GM19463 (cell line): ENCODE measurements at regions not wholly inside any gene's neighbourhood (a gene's known extent, or its start where the extent isn't known, plus 50 kb on each side); places are given as distances from the start of the nearest gene placed in this dataset.

Experiments
- ATAC-seq: cut with Tn5 transposase; IDR thresholded peaks from one replicate; pipeline ENCODE4 v1.9.1; 2021; ENCODE audit warnings: mild to moderate bottlenecking, moderate library complexity; ENCODE audit not compliant: unreplicated experiment

DNA sequence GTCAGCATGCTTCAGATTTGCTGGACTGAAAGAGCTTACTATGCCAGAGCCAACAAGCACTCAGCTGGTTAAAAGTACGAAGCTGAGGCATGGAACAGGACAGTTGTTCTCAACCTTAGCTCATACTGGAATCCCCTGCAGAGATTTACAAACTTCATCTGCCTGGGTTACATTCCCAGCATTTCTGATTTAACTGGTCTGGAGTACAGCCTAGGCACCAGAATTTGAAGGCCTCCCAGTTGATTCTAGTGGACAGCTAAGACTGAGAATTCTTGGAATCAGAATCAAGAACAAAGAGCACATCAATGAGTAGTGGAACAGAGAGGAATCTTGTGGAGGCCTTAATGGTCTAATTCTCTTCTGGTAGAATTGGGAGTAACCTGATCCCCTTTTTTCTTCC is 298.2 kb upstream of the NXPH2 start:
- ATAC-seq, result no peak

DNA sequence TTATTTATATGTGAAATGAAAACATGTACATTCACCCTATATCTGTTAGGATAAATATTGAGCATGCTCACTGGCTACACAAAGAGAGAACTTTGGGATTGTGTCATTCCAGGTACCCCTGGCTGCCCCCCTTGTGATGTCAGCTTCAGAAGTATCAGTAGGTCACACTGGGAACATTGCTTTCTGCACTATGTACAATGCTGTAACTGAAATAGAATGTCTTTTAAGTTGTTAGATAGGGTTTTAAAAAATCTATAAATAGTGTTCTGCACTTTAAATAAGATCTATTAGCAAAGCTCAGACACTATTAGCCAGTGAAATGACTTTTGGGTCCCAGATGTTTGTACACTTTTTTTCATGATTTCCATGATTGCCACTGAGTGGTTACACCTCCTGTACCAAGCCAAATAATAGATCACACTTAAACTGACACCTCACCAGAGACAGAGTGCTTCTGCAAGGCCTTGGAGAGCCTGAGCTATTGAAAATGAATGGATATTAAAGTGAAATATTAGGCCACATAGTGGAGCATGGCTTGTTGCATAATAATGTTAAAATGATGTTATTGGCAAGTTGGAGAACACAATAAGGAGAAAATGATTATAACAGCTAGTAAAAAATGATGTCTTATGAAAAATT is 297.0 kb upstream of the NXPH2 start:
- ATAC-seq, result no peak

DNA sequence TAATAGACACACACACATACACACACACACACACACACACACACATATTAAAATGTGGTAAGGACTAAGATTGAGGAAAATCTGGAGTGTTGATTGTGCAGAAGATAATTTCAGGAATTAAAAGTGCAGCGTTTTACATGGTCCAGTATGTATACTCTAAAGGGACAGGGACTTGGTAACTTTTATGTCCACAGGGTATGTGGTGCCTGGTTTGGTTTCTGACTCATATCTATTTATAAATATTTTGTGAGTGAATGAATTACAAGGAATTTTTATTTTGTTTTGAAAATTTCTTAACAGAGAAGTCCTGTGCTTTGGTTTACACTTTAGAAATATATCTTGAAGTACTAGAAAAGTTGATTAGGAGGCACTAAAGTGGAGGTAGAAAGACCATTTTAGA is 287.7 kb upstream of the NXPH2 start:
- ATAC-seq, result no peak

DNA sequence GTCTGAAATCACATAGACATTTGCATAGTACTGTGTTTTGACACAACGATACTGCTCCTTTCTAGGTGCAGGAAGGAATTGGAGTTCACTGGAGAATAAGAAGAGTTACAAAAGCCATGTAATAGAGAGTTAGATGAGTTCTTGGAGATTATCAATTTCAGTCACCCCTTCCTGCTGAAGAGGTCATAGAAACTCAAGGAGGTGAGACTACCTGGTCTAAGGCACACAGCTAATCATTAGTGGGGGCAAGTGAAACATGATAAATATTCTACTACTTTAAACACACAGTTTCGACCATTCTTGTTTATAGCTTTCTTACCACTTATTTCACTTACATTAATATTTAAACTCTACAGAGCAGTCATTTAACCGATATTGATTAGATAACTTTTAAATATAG is 286.9 kb upstream of the NXPH2 start:
- ATAC-seq, result no peak

DNA sequence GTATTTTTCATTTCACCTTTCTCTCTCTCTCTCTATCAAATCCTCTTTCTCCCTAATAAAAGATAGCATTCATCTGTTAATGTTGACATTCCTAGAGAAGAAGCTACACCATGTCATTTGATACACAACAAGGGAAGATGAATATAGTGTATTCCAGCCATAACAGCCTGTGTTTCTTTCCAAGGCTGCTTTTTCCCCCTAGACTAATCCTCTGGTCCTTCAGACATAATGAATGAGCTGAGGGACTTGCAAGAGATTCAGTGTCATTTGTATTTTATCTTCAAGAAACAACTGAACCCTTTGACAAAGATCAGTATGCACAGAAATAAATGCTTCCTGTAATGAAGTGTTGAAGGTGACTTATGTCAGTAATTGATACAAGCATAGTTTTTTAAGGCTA is 284.0 kb upstream of the NXPH2 start:
- ATAC-seq, result no peak

DNA sequence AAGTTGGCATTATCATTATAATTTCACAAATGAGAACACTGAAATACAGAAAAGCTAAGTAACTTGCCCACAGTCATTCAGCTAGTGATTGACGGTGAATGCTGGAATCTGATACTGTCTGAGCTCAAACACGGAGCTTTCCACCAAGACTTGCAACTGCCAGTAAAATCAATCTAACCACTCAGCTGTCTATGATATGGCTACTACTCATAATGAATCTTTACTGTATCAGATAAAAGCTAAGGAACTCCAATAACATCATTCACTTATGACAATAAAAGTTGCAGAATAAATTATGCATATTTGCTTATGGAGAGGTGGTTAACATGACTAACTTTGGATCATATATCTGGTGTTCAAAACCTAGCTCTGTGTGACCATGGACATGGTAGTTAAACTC is 279.4 kb upstream of the NXPH2 start:
- no peak for ATAC-seq

DNA sequence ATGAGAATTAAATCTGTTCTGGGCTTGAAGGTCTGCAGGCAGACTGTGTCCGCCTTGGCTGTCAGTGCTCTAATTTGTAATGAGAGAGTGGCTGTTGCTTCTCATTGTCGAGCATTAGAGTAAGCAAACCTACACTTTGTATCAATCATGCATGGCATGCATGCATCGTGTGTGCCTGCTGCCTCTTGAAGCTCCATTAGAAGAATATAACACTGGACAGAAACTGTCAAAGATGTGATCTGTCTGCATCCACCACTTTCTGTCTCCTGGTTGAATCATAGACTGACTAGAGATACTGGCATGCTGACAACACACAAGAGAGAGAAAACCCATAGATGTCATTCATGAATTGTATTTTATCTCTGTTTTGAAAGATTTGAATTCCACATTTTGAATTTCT is 275.0 kb upstream of the NXPH2 start:
- ATAC-seq, result no peak

DNA sequence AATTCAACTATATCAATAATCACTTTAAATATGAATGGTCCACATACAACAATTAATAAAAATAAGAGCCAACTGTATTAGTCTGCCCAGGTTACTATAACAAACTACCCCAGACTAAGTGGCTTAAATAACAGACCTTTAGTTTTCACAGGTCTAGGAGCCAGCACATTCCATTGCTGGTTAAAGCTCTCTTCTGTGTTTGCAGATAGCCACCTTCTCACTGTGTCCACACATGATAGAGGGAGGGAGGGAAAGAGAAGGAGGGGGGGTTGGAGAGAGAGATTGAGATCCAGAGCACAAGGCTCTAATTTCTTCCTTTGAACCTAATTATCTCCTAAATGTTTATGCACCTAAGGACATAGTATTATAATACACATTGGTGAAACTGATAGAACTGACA is 267.8 kb upstream of the NXPH2 start:
- ATAC-seq, result no peak

DNA sequence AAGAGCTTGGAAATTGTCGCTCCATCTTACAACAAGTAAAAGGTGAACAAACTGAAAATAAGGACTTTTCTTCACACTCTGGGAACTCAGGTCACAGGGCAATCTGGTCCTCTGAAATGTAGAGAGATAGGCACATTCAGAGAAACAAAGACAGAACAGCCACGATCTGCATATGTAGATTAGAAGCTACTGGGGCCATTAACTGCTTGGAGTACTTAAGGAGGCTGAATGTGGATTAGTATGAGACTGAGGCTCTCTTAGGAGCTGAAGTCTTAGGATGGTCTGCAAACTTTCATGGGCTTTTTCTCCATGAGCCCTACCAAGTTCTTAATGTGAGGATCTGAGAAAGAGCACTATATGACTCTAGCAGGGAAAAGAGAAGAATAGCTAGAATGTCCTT is 265.3 kb upstream of the NXPH2 start:
- no peak for ATAC-seq

DNA sequence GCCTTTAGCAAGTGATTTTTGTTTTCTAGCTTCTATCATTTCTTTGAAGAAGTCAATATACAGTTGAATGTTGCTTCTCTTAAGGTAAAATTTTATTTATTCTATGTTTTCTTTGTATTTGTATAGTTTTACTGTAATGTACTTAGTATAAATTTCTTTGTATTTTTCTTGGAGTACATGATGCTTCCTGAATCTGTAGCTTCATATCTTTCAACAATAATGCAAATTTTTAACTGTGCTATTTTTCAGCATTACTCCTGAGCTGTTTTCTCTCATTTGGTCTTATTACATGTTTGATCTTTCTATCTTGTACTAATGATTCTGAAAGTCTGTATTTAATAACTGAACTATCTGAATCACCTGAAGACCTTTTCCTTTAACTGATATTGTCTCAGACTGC is 253.9 kb upstream of the NXPH2 start:
- no peak for ATAC-seq

DNA sequence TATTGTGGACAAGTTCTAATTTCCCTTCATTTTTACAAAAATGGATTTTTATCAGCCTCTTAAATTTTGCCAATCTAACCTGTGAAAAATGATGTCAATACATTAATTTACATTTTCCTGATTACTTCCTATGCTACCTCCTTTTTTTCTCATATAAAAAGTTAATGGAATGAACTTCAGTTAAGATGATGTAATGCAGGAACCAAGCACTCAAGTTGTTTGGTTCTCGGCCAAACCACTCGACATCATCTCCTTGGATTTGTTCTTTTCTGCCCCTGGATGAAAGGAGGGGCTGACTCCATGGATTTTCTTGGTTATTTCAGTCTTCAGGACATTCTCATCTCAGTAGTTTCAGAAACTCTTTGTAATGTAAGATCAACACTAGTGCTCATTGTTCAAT is 253.1 kb upstream of the NXPH2 start:
- ATAC-seq, result no peak

DNA sequence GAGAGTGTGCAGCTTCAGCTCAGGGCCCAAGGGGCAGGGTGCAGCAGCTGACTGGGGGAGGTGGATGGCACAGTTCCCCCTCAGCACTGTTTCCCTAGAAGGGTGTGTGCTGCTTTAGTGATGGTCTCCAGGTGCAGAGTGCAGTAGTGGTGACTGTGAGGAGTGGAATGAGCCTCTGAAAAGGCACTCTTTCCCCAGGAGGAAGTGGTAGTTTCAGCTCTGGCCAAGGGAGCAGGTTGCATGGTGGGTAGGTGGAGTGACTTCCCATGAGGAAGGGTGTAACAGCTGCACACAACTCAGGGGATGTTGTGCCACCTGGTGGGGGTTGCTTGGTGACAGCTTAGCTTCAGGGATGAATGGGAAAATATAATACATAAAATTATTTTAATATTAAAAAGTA is 251.5 kb upstream of the NXPH2 start:
- ATAC-seq, result peak; percentile 82

DNA sequence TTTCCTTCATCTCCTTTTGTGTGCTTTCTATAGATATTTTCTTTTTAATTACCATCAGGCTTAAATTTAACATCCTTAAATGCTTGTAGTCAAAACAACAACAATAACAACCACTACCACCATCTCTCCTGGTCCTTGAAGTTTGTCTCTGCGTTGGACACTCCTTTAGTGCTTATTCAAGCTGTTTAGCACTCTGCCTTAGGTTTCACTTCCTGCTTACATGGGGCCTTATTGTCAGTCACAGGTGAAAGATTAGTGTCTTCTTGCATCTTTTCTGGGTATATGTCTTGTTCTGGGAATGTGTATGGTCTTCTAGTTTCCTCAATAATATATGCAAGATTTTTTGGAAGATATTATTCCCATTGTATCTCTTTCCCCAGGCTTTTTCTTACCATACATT is 240.1 kb upstream of the NXPH2 start:
- peak; percentile 62 for ATAC-seq

DNA sequence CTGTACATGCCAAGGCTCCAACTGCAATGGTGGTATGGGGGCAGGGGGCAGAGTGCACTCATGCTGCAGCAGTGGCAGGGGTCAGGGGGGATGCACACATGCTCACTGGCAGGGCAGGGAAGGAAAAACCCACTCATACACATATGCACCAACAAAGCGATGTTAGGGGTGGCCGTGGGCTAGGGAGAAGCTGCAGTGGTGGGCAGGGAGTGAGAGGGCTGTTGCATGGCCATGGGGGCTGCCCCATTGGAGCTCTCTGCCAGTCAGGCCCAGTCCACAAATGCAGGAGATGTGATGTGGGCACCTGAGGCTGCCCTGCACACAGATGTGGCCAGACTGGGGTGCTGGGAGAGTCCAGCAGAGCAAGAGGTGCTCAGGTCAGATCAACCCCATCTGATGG is 238.1 kb upstream of the NXPH2 start:
- no peak for ATAC-seq

DNA sequence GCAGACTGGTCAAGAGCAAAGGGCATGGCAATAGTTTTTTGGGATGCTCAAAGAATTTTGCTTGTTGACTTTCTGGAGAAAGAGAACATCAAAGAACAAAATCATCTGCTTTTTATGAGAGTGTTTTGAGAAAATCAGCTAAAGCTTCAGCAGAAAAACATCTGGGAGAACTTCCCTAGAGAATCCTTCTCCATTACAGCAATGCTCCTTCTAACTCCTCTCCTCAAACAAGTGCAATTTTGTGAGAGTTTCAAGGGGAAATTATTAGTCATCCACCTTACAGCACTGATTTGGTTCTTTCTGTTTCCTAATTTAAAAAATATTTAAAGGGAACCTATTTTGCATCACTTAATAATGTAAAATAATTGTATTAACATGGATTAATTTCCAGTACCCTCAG is 226.9 kb upstream of the NXPH2 start:
- ATAC-seq, result no peak

DNA sequence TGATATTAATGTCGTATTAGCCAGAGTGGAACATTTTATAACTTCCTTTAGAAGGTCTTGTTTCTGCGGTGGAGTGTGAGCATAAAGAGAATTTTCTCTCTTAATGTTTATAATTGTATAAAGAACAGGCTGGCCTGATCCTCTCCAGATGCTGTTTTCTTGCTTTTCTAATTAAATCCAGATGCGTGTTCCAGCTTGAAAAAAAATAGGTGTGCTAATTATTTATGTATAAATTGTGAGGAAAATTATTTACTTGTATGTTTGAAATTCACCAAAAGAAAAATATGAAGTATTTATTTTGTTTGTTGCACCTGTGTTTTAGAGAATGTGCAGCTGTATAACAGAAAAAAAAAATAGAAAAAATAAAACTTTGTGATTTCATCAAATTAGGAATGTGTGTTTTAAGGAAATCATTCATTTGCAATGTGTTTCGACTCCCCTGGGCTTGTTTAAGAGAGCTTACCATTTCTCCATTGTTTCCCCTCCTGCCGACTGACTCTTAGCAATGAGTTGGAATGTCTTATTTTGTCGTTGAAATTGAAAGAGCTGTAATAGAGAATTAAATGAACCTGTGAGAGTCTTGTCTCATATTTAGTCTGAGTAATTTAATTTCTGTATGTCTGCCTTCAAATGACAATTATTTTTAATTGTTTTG is 220.1 kb upstream of the NXPH2 start:
- no peak for ATAC-seq

DNA sequence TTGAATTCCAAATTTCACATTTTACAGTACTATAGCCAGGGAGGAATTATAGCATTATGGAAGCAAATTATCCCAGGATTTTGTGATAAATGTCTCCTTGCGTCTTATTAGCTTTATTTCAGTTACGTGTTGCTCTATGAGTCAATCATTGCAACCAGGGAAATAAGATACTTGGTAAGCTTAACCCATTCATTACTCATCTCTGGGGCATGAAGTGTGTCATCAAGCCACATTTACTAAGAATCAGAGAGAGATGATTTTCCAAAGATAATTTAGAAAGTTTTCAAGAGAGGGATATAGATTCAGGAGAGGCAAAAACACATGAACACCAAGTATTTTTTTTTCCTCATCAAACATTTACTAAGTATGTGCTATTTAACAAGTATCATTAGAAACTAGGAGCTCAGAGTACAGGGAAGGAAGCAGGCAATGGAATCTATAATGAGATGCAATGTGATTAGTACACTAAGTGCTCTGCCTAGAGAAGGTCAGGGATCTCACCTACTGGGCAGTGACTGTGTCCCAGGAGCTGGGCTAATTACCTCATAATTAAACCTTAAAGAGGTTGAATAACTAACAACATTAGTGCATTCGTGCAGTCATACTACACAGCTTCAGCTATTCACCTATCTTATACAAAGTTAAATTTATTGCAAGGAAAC is 217.8 kb upstream of the NXPH2 start:
- ATAC-seq, result no peak

DNA sequence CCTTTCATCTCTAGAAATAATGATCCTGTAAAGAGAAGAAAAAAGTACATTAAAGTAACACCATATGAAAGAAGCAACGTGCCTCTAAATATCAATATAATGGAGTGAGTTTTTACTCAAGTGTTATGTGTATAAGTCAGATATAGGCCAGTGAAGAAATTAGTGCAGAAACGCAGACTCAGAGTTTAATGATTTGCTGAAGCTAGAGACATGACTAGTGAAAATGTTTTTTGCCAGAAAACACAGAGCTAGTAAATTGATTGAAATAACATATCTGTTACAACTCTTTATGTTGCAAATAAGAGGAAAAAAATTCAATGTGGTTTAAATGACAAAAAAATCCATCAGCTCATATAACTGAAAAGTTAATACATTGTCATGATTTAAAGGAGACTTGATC is 217.2 kb upstream of the NXPH2 start:
- ATAC-seq, result no peak

DNA sequence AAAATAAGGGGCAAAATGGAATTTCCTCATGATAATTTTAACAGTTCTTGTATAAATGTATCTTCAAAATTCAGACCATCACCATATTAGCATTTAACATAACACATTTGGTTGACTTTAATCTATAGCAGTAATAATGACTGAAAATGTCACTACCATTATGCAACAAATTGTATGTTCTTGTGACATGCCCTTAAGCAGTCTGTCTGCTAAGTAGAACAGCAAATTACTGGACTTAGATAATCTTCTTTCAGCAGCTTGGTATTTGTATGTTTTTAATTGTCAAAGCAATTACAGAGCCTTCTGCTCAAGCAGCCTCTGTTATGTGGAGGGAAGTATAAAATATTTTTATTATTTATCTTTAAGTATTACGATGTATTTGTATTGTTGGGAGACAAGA is 214.3 kb upstream of the NXPH2 start:
- no peak for ATAC-seq

DNA sequence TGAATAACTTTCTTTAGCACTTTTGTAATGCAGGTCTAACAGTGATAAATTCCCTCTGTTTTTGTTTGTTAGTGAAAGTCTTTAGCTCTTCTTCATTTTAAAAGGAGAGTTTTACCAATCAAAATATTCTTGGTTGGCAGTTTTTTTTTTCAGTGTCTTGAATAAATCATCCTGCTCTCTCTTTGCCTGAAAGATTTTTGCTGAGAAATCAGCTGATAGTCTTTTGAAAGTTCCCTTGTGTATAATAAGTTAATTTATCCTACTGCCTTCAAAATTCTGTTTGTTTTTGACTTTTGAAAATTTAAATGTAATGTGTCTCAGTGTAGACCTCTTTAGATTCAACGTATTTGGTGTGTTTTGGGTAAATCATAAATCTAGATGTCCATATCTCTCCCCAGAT is 205.7 kb upstream of the NXPH2 start:
- no peak for ATAC-seq

DNA sequence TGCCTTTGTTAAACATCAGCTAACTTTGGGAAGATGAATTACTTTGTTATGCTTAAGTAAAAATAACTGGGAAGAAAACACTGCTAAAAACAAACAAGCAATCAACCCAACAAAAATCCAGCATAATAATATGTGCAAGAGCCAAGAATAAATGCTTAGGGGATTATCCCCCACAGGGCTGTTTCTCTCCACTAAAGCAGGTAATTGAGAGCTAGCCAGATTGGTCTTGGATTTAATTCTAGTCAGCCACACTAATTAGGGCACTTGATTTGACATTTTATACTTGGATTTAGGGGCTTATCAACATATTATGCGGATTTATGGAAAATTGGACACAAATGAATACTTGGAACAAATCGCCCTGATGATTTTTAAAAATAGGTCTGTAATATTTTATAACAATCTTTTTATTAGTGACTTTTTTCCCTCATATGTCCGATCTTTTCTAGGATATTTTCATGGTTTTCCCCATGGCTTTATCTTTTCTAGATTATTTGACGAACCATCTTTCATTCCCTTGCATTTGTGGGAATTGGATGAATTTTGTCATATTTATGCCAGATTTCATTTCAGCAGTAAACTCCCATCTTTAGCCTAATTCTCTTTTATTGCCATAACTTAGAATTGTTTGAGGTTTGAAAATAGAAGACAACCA is 199.1 kb upstream of the NXPH2 start:
- no peak for ATAC-seq

DNA sequence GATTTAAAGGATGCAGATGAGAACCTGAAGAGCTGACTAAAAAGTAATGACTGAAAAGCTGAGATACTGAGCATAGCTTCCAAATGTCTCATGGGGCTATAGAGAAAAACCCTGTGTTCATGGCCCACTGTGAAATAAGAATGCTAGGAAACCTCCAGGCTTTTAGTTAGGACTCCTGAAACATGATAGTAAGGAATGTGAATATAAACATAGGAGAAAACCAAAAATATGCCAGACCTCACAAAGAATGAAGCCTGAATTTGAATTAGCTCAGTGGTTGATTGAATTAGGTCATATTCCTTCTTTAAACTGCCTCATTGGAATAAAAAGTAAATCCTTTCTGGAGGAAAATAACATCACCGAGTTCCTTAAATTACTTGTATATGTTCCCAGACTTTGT is 194.5 kb upstream of the NXPH2 start:
- no peak for ATAC-seq
